Cardiac muscle cell (in vitro differentiated cells and primary cell): ENCODE measurements at regions not wholly inside any gene's neighbourhood (a gene's known extent, or its start where the extent isn't known, plus 50 kb on each side); places are given as distances from the start of the nearest gene placed in this dataset.
"Not testable (repeated sequence)": the region's sequence is repeated elsewhere in the genome, so short reads cannot be mapped to it uniquely, and the experiment has no call there.

ENCODE experiments used
- DNase-seq, 2 donors: peaks; one replicate each; pipeline versions ENCODE4 v3.0.0 to v3.0.0-alpha.2; 2010 to 2017; ENCODE audit warnings: low read depth in 1 of 2, low spot score in 1 of 2
- H3K27ac ChIP-seq: fragments of 200-600 bp; sonication (generic); 2 replicates; pipeline ENCODE4 v1.5.1; 2016
- H3K27me3 ChIP-seq: fragments of 200-600 bp; sonication (generic); 2 replicates; pipeline ENCODE4 v1.6.0; 2016; ENCODE audit warnings: control low read depth
- H3K36me3 ChIP-seq: fragments of 200-600 bp; sonication (generic); 2 replicates; pipeline ENCODE4 v1.5.1; 2016; ENCODE audit warnings: control low read depth
- H3K4me1 ChIP-seq: fragments of 200-600 bp; sonication (generic); 2 replicates; pipeline ENCODE4 v1.8.1; 2017; ENCODE audit warnings: low read depth, mild to moderate bottlenecking, mixed run types
- H3K4me3 ChIP-seq: fragments of 200-600 bp; sonication (generic); 2 replicates; pipeline ENCODE4 v1.5.1; 2016; ENCODE audit warnings: mild to moderate bottlenecking
- H3K9me3 ChIP-seq: fragments of 200-600 bp; sonication (generic); 2 replicates; pipeline ENCODE4 v1.5.1; 2017; ENCODE audit warnings: low read depth, mild to moderate bottlenecking, control low read depth
- TF ChIP-seq, protein P1 (sequence below): IDR thresholded peaks from 2 replicates; pipeline ENCODE4 v1.5.1; 2012; ENCODE audit warnings: low read depth, mild to moderate bottlenecking, low read length

DNA sequence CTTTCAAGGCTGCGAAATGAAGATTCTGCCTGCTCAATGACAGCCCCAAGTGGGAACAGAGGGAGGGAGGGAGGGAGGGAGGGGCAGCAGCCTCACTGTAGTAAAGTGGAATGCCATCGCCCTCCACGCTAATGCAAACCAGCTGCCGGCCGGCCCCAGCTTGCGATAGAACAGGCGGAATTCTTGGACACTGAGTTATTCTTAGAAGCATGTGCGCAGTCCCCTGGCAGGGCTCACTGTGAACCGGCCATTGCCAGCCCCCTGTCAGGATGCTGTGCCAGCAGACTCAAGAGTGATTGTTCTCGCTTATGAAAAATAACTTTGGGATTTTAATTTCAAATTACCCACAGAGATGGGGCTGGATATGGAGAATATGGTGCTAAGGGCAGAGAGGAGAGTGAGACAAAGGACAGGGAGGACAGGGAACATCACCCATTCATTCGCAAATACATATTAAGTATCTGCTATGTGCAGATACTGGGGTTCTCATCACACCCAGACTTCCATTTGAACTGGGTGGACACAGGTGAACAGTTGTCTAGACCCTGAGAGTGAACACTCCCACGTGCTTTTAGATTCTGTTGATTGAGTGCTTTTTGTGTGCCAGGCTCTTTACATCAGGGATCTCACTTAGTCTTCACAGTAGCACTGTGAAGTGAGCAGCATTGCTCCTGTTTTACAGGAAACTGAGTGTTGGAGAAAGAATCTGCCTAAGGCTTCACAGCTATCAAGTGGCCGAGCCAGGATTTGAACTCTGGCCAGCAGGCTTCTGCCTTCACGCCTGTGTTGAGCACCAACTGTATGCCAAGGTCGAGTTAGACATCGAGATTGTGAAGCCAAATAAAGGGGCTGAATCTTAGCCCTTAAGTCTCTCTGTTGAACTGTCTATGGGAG is 192.9 kb downstream of the C12orf75 start:
- Histone ChIP-seq H3K36me3 (no peaks in the 10 kb centered on the region), H3K4me1 (peaks cover 13% of the 10 kb centered on the region), H3K9me3 (no peaks in the 10 kb centered on the region), H3K27me3 (no peaks in the 10 kb centered on the region), H3K27ac (peak overlapping the region; percentile 92), H3K4me3 (no peak overlapping the region)
- TF ChIP-seq, protein P1, sequence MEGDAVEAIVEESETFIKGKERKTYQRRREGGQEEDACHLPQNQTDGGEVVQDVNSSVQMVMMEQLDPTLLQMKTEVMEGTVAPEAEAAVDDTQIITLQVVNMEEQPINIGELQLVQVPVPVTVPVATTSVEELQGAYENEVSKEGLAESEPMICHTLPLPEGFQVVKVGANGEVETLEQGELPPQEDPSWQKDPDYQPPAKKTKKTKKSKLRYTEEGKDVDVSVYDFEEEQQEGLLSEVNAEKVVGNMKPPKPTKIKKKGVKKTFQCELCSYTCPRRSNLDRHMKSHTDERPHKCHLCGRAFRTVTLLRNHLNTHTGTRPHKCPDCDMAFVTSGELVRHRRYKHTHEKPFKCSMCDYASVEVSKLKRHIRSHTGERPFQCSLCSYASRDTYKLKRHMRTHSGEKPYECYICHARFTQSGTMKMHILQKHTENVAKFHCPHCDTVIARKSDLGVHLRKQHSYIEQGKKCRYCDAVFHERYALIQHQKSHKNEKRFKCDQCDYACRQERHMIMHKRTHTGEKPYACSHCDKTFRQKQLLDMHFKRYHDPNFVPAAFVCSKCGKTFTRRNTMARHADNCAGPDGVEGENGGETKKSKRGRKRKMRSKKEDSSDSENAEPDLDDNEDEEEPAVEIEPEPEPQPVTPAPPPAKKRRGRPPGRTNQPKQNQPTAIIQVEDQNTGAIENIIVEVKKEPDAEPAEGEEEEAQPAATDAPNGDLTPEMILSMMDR = no peak
- peak; percentile 93 to 95 for DNase-seq

DNA sequence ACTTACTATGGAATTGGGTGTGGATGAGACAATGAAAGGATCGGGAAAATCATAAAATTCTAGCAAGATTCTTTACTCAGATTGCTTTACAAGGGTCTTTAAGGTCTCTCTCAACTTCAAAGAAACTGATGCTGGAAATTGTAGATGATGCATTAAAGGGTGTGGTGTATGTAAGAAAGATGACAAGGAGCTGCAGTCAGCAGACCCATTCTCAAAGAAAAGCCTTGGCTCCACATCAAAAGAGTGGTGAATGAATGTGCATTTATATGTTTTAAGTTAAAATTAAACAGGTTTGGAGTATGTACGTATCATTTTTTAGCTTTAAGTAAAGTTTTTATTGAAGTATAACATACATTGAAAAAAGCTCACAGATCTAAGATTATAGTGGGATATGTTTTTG is 194.5 kb downstream of the C12orf75 start:
- Histone ChIP-seq H3K9me3 (no peaks in the 10 kb centered on the region), H3K27me3 (no peaks in the 10 kb centered on the region), H3K4me3 (no peak overlapping the region), H3K36me3 (no peaks in the 10 kb centered on the region), H3K4me1 (peaks cover 13% of the 10 kb centered on the region), H3K27ac (no peak overlapping the region)
- DNase-seq = no peak
- TF ChIP-seq, protein P1 = no peak

DNA sequence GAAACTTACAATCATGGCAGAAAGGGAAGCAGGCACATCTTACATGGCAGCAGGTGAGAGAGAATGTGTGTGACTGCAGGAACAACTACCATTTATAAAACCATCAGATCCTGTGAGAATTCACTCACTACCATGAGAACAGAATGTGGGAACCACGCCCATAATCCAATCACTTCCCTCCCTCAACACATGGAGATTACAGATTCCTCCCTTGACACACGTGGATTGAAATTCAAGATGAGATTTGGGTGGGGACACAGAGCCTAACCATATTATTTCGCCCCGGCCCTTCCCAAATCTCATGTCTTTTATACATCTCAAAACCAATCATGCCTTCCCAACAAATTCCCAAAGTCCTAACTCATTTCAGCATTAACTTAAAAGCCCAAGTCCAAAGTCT is 203.6 kb downstream of the C12orf75 start:
- H3K4me3 ChIP-seq = no peak overlapping the region

DNA sequence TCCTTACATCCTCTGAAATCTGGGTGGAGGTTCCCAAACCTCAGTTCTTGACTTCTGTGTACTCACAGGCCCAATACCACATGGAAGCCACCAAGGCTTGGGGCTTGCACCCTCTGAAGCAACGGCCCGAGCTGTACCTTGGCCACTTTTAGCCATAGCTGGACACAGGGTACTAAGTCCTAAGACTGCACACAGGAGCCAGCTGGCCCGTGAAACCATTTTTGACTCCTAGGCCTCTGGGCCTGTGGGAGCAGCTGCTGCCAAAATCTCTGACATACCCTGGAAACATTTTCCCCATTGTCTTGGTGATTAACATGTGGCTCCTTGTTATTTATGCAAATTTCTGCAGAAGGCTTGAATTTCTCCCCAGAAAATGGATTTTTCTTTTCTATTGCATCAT is 204.5 kb downstream of the C12orf75 start:
- not testable (repeated sequence) for H3K27ac ChIP-seq, H3K27me3 ChIP-seq, H3K9me3 ChIP-seq, H3K4me1 ChIP-seq, H3K36me3 ChIP-seq, DNase-seq, H3K4me3 ChIP-seq

More for the DNA sequence above, 203.6 kb downstream of the C12orf75 start:
- Histone ChIP-seq H3K9me3 (no peaks in the 10 kb centered on the region), H3K36me3 (no peaks in the 10 kb centered on the region), H3K27me3 (no peaks in the 10 kb centered on the region), H3K27ac (no peak overlapping the region), H3K4me1 (no peaks in the 10 kb centered on the region)
- TF ChIP-seq, protein P1 = no peak
- no peak for DNase-seq

DNA sequence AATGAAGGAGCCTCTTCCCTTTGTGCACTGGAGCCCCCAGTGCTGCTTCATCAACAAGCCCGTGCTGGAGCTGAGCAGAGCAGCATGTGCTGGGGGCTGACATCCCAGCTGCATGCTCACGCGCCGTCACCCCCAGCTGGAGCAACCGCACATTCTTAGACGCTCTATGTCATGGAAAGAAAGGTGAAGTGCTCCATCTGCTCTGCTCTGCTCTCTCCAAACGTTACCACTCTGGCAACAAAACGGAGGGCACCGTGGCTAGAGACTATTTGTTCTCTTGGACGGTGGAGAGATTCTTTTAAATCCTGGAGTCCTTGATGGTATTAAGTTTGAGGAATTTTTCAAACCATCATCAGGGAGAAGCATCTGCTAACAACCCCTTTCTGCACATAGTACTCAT is 208.4 kb downstream of the C12orf75 start:
- no peaks in the 10 kb centered on the region for H3K4me1 ChIP-seq
- TF ChIP-seq, protein P1 = no peak
- no peaks in the 10 kb centered on the region for H3K36me3 ChIP-seq
- no peaks in the 10 kb centered on the region for H3K27me3 ChIP-seq
- H3K4me3 ChIP-seq = no peak overlapping the region
- H3K27ac ChIP-seq = no peak overlapping the region
- DNase-seq = peak in 1 of 2 donors; percentile 72
- H3K9me3 ChIP-seq = no peaks in the 10 kb centered on the region

DNA sequence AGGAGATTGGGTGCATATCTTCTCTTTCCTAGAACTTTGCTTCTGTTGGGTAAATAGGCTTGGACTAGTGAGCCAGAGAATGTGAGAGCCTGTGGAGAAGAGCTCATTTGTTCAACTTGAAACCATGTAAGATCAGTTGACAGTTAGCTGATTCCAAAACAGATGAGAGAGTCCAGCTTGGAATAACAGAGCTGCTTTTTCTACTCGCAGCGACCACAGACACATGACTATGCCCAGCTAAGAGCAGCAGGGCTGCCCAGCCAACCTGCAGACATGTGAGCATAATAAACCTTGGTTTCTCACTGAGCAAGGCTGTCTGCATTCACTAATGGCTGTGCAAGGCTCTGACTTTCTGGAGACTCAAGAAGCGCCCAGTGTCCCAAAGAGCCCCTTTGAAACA is 209.2 kb downstream of the C12orf75 start:
- H3K27ac ChIP-seq = no peak overlapping the region
- H3K27me3 ChIP-seq = no peaks in the 10 kb centered on the region
- H3K4me3 ChIP-seq = no peak overlapping the region
- H3K9me3 ChIP-seq = no peaks in the 10 kb centered on the region
- no peaks in the 10 kb centered on the region for H3K36me3 ChIP-seq
- H3K4me1 ChIP-seq = no peaks in the 10 kb centered on the region
- no peak for DNase-seq
- TF ChIP-seq, protein P1 = no peak
